Urinary bladder (tissue), 3 donors: ENCODE measurements at regions not wholly inside any gene's neighbourhood (a gene's known extent, or its start where the extent isn't known, plus 50 kb on each side); places are given as distances from the start of the nearest gene placed in this dataset.

Experiments used
- DNase-seq: peaks from one replicate; pipeline ENCODE4 v3.0.0-alpha.2; 2015; ENCODE audit errors: extremely low spot score
- H3K27ac ChIP-seq: one replicate; pipeline ENCODE4 v1.5.1; 2013; ENCODE audit warnings: low read depth, mild to moderate bottlenecking, moderate library complexity
- H3K36me3 ChIP-seq: one replicate; pipeline ENCODE4 v1.6.1; 2013; ENCODE audit warnings: mild to moderate bottlenecking, moderate library complexity; ENCODE audit not compliant: insufficient read depth
- H3K4me1 ChIP-seq: one replicate; pipeline ENCODE4 v1.6.1; 2013; ENCODE audit warnings: mild to moderate bottlenecking, moderate library complexity; ENCODE audit not compliant: insufficient read depth
- H3K4me3 ChIP-seq: one replicate; pipeline ENCODE4 v1.5.1; 2013; ENCODE audit warnings: low read depth, low read length
- WGBS: extraction: QIAGEN DNeasy Blood & Tissue Kit; methylation state at CpG from one replicate; pipeline ENCODE4 v1.1.7; 2013; 5-methylcytosine and 5-hydroxymethylcytosine counted together
- donor health status: healthy with polysubstance abuse.
- donor health status: healthy.

DNA sequence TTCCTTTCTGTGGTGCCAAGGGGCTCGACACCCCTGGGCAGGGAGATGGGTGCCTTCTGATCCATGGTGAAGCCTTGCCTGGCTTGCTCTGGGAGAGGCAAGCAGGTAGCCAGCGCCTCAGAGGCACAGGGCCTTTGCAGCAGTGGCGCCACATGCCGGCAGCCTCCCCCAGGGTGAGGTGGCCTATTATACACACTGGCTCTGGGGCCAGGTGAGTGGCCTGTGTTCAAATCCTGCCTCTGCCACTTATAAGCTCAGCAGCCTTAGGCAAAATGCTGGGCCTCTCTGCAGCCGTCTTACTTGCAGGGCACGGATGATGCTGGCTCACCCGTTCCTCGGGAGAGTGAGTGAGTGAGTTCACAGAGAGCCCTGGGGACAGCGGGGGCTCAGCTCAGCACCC is 176.9 kb downstream of the TFAP2C start:
- 92% methylated on average over 9 of the region's 9 CpGs for WGBS
- no peak overlapping the region for H3K4me3 ChIP-seq
- no peak for DNase-seq
- H3K4me1 ChIP-seq, result peaks cover 3% of the 10 kb centered on the region
- H3K36me3 ChIP-seq, result no peaks in the 10 kb centered on the region
- H3K27ac ChIP-seq, result no peak overlapping the region

DNA sequence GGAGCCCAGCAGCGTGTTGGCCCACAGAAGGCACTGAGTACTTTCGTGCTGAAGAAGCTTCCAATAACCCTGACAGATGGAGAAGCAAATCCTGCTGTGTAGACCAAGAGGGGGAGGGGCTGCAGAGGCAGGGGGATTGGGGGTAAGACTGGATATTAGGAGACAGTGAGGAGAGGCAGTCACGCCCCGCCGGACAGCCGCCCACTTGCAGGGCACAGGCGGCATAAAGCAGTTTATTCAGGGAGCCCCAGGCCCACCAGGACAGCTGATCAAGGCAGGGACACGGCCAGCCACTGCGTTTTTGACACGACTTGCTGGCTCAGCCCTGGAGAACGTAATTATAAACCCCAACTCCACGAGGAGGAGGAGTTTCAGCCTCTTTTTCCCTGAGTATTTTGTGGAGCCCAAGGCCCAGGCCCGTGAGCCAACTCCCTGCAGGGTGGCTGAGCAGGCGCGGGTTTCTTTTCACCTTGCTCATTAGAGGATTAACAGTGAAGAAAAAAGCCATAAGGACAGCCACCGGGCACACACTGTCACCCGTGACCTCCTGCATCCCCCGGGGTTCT is 177.9 kb downstream of the TFAP2C start:
- DNase-seq, result no peak
- 52% methylated on average over 18 of the region's 18 CpGs for WGBS
- H3K4me1 ChIP-seq, result peaks cover 3% of the 10 kb centered on the region
- H3K4me3 ChIP-seq, result no peak overlapping the region
- H3K27ac ChIP-seq, result no peak overlapping the region
- H3K36me3 ChIP-seq, result no peaks in the 10 kb centered on the region

GRCh38 chr20:56808117-56808725 is 179.1 kb downstream of the TFAP2C start:
- Histone ChIP-seq H3K27ac (no peak overlapping the region), H3K4me1 (peaks cover 3% of the 10 kb centered on the region), H3K36me3 (no peaks in the 10 kb centered on the region), H3K4me3 (no peak overlapping the region)
- WGBS, result 40% methylated on average over 10 of the region's 10 CpGs
- DNase-seq, result no peak

- WGBS, result 32% methylated on average over 8 of the region's 8 CpGs
- no peak for DNase-seq
- H3K36me3 ChIP-seq, result no peaks in the 10 kb centered on the region
- H3K4me3 ChIP-seq, result no peak overlapping the region
- H3K4me1 ChIP-seq, result peaks cover 3% of the 10 kb centered on the region
- H3K27ac ChIP-seq, result no peak overlapping the region
These were observed 179.6 kb downstream of the TFAP2C start for GRCh38 chr20:56808732-56809131.

DNA sequence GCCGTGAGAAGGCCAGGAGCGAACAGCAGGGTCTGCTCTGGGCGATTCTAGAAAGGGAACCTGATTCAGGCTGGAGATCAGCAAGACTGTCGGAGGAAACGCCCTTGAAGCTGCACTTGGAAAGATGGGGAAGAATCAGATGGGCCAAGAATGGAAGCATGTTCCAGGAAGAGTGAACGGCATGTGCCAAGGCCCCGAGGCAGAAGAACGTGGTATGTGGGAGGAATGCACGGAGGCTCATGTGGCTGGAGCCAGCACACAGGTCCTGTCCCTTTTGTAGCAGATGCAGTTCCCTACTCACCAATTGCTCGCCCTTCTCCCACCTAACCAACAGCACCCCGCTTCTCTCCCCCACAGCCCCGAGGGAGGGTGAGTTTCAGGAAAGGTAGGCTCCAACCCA is 180.6 kb downstream of the TFAP2C start:
- H3K36me3 ChIP-seq, result no peaks in the 10 kb centered on the region
- no peak overlapping the region for H3K4me3 ChIP-seq
- 95% methylated on average over 12 of the region's 12 CpGs for WGBS
- H3K4me1 ChIP-seq, result peaks cover 3% of the 10 kb centered on the region
- H3K27ac ChIP-seq, result no peak overlapping the region
- no peak for DNase-seq

GRCh38 chr20:56810141-56810540 is 181.0 kb downstream of the TFAP2C start:
- no peak overlapping the region for H3K4me3 ChIP-seq
- no peak overlapping the region for H3K27ac ChIP-seq
- peaks cover 3% of the 10 kb centered on the region for H3K4me1 ChIP-seq
- no peaks in the 10 kb centered on the region for H3K36me3 ChIP-seq
- DNase-seq, result no peak
- WGBS, result 70% methylated on average over 6 of the region's 6 CpGs

GRCh38 chr20:56815796-56816195 is 186.7 kb downstream of the TFAP2C start:
- Histone ChIP-seq H3K27ac (no peak overlapping the region), H3K4me1 (no peaks in the 10 kb centered on the region), H3K36me3 (no peaks in the 10 kb centered on the region), H3K4me3 (no peak overlapping the region)
- DNase-seq, result no peak
- 74% methylated on average over 6 of the region's 6 CpGs for WGBS

DNA sequence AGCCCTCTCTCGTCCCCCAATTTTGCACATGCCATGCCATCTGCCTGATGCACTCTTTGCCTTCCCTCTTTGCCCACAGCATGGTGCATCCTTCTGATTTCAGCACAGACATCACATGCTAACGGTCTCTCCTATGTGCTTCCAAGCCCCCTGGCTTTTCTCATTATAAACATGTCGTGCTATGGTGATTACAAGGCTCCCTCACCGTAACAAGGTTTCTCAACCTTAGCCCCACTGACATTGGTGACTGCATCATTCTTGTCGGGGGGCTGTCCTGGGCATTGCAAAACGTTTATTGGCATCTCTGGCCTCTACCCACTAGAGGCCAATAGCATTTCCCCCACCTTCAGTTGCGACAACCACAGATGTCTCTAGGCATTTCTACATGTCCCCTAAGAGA is 187.2 kb downstream of the TFAP2C start:
- 44% methylated on average over 7 of the region's 7 CpGs for WGBS
- Histone ChIP-seq H3K4me3 (no peak overlapping the region), H3K36me3 (no peaks in the 10 kb centered on the region), H3K4me1 (no peaks in the 10 kb centered on the region), H3K27ac (no peak overlapping the region)
- DNase-seq, result no peak

GRCh38 chr20:56817780-56818675 is 188.9 kb downstream of the TFAP2C start:
- no peak for DNase-seq
- H3K4me1 ChIP-seq, result no peaks in the 10 kb centered on the region
- no peaks in the 10 kb centered on the region for H3K36me3 ChIP-seq
- no peak overlapping the region for H3K27ac ChIP-seq
- H3K4me3 ChIP-seq, result no peak overlapping the region
- 87% methylated on average over 6 of the region's 6 CpGs for WGBS

- Histone ChIP-seq H3K36me3 (no peaks in the 10 kb centered on the region), H3K4me3 (no peak overlapping the region), H3K4me1 (no peaks in the 10 kb centered on the region), H3K27ac (no peak overlapping the region)
- 78% methylated on average over 3 of the region's 3 CpGs for WGBS
- no peak for DNase-seq
These were observed 191.9 kb downstream of the TFAP2C start for GRCh38 chr20:56820984-56821383.

- Histone ChIP-seq H3K4me3 (no peak overlapping the region), H3K4me1 (no peaks in the 10 kb centered on the region), H3K36me3 (no peaks in the 10 kb centered on the region), H3K27ac (no peak overlapping the region)
- 47% methylated on average over 4 of the region's 4 CpGs for WGBS
- no peak for DNase-seq
These were observed 197.2 kb downstream of the TFAP2C start for GRCh38 chr20:56826306-56826704.

GRCh38 chr20:56826705-56827665 is 197.9 kb downstream of the TFAP2C start:
- H3K4me1 ChIP-seq, result no peaks in the 10 kb centered on the region
- no peaks in the 10 kb centered on the region for H3K36me3 ChIP-seq
- H3K4me3 ChIP-seq, result no peak overlapping the region
- whole genome bisulfite sequencing, result 19% methylated on average over 22 of the region's 22 CpGs
- peak overlapping the region; percentile 84 for H3K27ac ChIP-seq
- DNase-seq, result peak; percentile 55

- no peak overlapping the region for H3K4me3 ChIP-seq
- H3K36me3 ChIP-seq, result no peaks in the 10 kb centered on the region
- 23% methylated on average over 14 of the region's 14 CpGs for WGBS
- DNase-seq, result no peak
- H3K27ac ChIP-seq, result peak overlapping the region; percentile 72
- no peaks in the 10 kb centered on the region for H3K4me1 ChIP-seq
These were observed 198.7 kb downstream of the TFAP2C start for GRCh38 chr20:56827763-56828162.
